Umbilical cord (tissue), 1 donor: ENCODE measurements at regions not wholly inside any gene's neighbourhood (a gene's known extent, or its start where the extent isn't known, plus 50 kb on each side); places are given as distances from the start of the nearest gene placed in this dataset.

Experiments used
- DNase-seq: peaks from one replicate; pipeline ENCODE4 v3.0.0-alpha.2; 2015; ENCODE audit warnings: low spot score

GRCh38 chr3:41140242-41140641 is 59.1 kb upstream of the CTNNB1 start:
- no peak for DNase-seq

GRCh38 chr3:41141433-41142167 is 57.7 kb upstream of the CTNNB1 start:
- no peak for DNase-seq

DNA sequence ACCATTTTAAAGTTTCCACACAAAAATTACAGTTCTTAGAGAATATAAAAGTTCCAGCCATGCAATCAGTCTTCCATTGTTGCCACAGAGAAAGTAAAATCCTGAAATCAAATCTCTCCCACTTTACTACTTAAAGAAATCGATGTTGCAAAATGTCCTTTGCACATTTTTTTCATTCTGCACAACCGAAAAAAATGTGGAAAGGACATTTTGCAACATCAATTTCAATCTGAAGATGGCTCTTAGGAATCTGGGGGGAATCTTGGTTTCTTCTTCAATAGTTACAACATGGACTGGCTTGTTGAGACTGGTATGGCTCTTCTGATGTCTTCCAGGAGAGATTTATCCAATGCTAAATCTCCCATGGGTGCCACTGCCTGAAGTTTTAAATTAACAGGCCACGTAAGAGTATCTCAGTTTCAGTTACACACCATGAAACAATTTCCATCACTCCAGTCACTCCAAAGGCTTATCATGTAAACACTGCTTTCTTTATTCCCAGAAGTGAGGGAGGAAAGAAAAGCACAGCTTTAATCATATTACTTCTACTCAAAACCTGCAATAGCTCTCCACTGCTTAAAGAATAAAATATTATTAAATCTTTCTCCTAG is 55.8 kb upstream of the CTNNB1 start:
- no peak for DNase-seq

DNA sequence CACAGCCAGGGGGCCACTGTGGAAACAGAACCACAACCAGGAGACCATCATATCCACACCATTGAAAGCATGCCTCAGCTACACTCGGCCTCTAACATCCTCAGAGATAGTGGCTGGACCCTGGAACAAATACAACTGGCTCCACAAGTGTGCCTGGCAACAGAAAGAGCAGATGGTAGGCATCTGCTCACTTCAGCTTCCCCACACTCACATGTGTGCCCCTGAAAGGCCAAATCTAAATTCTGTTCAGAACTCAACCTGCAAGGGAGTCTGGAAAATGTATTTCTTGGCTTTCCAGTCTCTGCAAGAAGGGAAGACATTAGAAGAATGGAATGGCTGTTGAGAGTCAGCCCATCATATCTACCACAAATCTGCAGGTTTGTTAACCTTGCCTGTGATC is 54.7 kb upstream of the CTNNB1 start:
- DNase-seq = no peak

- peak; percentile 70 for DNase-seq
Measured at GRCh38 chr3:41148478-41148877, 50.8 kb upstream of the CTNNB1 start.

- DNase-seq = peak; percentile 34
Measured at GRCh38 chr3:41148901-41149300, 50.4 kb upstream of the CTNNB1 start.
